D341Med (cell line): ENCODE measurements at regions not wholly inside any gene's neighbourhood (a gene's known extent, or its start where the extent isn't known, plus 50 kb on each side); places are given as distances from the start of the nearest gene placed in this dataset.
A peak's percentile ranks its signal among the peaks of the same experiment; 100 is the strongest.

Experiments
- DNase-seq: peaks from one replicate; pipeline ENCODE4 v3.0.0; 2012; ENCODE audit warnings: low spot score

- no peak for DNase-seq
Observed at GRCh38 chr13:47044842-47045241, 148.0 kb upstream of the HTR2A start.

DNA sequence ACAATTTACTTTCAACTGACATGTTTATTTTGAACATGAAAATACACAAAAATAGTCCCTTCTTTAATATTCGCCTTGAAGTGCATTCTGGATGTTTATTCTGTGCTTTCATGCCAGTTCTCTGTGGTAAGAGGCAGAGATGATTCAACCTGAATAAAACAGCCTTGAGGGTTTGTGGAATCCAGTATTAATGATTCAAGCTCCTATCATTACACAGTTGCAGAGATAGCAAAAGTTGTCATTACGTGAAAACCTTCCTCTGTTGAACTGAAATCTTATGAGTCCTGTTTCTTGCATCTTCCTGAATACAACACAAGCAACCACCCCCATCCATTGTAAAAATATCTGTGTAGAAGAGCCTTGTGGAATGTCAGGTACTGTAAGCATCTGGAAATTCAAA is 142.3 kb upstream of the HTR2A start:
- DNase-seq, result no peak

GRCh38 chr13:47038188-47038587 is 141.3 kb upstream of the HTR2A start:
- no peak for DNase-seq

- DNase-seq, result no peak
Observed at GRCh38 chr13:47036294-47037008, 139.6 kb upstream of the HTR2A start.

GRCh38 chr13:47033216-47033615 is 136.4 kb upstream of the HTR2A start:
- no peak for DNase-seq

- no peak for DNase-seq
Observed at GRCh38 chr13:47027780-47028437, 131.1 kb upstream of the HTR2A start.

- no peak for DNase-seq
Observed at GRCh38 chr13:47025791-47026447, 129.1 kb upstream of the HTR2A start.

GRCh38 chr13:47019977-47020376 is 123.1 kb upstream of the HTR2A start:
- no peak for DNase-seq

DNA sequence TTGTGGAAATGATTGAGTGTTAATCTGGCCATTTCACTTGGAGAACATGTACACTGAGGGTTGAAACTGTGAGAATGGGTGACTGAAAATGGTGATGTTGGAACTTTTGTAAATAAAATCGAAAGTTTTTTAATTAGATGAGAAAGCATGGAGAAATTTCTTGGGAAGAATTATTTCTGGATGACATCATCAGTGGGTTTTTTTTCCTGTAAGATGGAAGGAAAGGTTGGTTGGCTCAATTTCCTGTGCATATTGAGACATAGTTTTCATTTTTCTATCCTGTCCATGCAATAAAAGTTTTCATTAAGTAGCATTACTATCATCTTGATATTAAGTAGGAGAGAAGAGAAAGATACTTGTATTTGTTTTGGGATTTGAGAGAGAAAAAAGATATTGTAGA is 120.6 kb upstream of the HTR2A start:
- no peak for DNase-seq

GRCh38 chr13:47008318-47008717 is 111.5 kb upstream of the HTR2A start:
- DNase-seq, result no peak

GRCh38 chr13:47005756-47006414 is 109.0 kb upstream of the HTR2A start:
- no peak for DNase-seq

- no peak for DNase-seq
Observed at GRCh38 chr13:47004540-47004939, 107.7 kb upstream of the HTR2A start.

DNA sequence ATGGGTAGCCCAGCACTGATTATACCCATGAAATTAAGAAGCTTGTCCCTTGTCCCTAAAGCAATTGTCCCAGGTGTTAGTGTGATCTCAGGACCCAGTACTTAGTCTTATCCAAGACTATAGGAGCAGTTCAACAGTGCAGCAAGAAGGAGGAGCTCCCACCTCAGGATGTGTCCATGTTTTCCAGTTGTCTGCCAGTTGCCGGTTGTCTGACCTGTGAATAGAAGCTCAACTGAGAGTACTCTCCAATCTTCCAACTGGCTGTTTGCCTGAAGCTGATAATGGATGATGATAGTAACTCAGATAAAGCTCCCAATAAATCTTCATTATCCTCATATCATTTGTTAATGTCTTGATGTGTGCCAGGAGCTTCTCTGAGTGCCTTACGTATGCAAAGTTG is 107.2 kb upstream of the HTR2A start:
- DNase-seq, result no peak

- DNase-seq, result no peak
Observed at GRCh38 chr13:47000165-47000564, 103.3 kb upstream of the HTR2A start.

GRCh38 chr13:46996316-46997030 is 99.6 kb upstream of the HTR2A start:
- DNase-seq, result no peak

DNA sequence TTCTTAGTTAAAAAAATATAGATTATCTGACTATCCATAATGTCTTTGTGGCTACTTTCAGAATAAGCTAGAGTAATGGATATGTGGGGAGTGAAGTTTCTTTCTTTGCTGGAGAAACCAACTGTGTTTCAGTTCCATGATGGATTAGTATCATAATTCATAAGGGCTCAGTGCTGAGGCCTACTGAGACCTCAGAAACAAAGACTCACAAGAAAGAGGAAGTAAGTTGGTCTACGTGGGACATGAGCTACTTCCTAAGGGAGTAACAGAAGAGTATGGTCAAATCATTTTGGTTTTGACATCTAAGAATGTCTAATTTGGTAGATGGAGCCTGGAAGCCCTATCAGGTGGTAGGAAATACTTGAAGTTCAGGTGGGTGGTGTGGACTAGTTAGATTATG is 99.0 kb upstream of the HTR2A start:
- no peak for DNase-seq

DNA sequence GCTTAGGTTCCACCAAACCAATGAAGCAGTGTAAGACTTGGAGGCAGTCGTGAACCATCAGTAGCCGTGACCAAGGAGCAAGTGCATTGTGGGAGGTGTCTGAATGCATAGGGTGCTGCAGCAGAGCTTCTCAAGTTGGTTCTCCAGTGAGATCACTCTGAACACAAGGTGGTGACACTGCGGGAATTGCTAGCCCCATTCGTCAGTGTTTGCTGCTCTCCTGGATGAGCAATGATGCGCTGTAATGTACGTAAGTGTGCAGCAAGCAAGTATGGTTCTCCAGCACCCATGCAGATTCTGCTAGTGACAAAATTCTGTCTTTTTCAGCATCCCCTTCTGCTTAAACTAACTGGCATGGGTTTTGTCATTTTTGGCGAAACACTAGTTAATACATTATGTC is 97.6 kb upstream of the HTR2A start:
- no peak for DNase-seq

GRCh38 chr13:46992383-46992952 is 95.6 kb upstream of the HTR2A start:
- peak; percentile 42 for DNase-seq

- DNase-seq, result no peak
Observed at GRCh38 chr13:46983881-46984280, 87.0 kb upstream of the HTR2A start.

- DNase-seq, result no peak
Observed at GRCh38 chr13:46982856-46983582, 86.2 kb upstream of the HTR2A start.

- DNase-seq, result no peak
Observed at GRCh38 chr13:46975173-46975572, 78.3 kb upstream of the HTR2A start.
